IMR-90 (cell line): ENCODE measurements at regions not wholly inside any gene's neighbourhood (a gene's known extent, or its start where the extent isn't known, plus 50 kb on each side); places are given as distances from the start of the nearest gene placed in this dataset.
"Not testable (repeated sequence)": the region's sequence is repeated elsewhere in the genome, so short reads cannot be mapped to it uniquely, and the experiment has no call there.

Experiments used
- ATAC-seq: fragments of 200-7000 bp; cut with Tn5 transposase; 2 replicates; pipeline ENCODE4 v1.9.1; 2020; ENCODE audit warnings: low read depth, mild to moderate bottlenecking, moderate library complexity
- BruUV-seq: library from RNA; stranded (reverse); fragments of 400-500 nt; replicated peaks from 2 replicates; lab custom pipeline; 2021; lab: Mats Ljungman, UMichigan
- CTCF ChIA-PET: fragments of 300-600 bp; formaldehyde crosslinking; extraction: SDS; loops from one replicate; lab custom pipeline; 2021; ENCODE audit warnings: antibody characterized with exemption; lab: Yijun Ruan, JAX
- POLR2A ChIA-PET: fragments of 300-600 bp; sonication (Branson Sonifier 250); formaldehyde crosslinking; loops from one replicate; lab custom pipeline; 2022; ENCODE audit warnings: antibody characterized with exemption; ENCODE audit not compliant: unreplicated experiment; lab: Charles Lee
- DNase-seq: peaks from one replicate; pipeline ENCODE4 v3.0.0; 2013
- H2AFZ ChIP-seq: replicated peaks from 2 replicates; pipeline ENCODE3; 2013; ENCODE audit warnings: low read length, mild to moderate bottlenecking; ENCODE audit not compliant: poor library complexity
- H2AK5ac ChIP-seq: 2 replicates; pipeline ENCODE4 v1.6.1; 2013; ENCODE audit warnings: low read depth, low read length, inconsistent platforms
- H2AK9ac ChIP-seq: replicated peaks from 2 replicates; pipeline ENCODE3; 2013; ENCODE audit warnings: mild to moderate bottlenecking, low read depth, low read length, moderate library complexity; ENCODE audit not compliant: poor library complexity
- H2BK120ac ChIP-seq: 2 replicates; pipeline ENCODE4 v1.6.1; 2013; ENCODE audit warnings: low read depth, low read length, inconsistent platforms
- H2BK15ac ChIP-seq: 3 replicates; pipeline ENCODE4 v1.6.1; 2013; ENCODE audit warnings: low read depth, low read length, inconsistent platforms
- H2BK20ac ChIP-seq: 2 replicates; pipeline ENCODE4 v1.6.1; 2013; ENCODE audit warnings: low read depth, mild to moderate bottlenecking, inconsistent platforms, low read length, moderate library complexity
- H2BK5ac ChIP-seq: 2 replicates; pipeline ENCODE4 v1.6.1; 2013; ENCODE audit warnings: mild to moderate bottlenecking, low read depth, low read length, inconsistent platforms; ENCODE audit not compliant: poor library complexity, severe bottlenecking
- H3K14ac ChIP-seq: replicated peaks from 2 replicates; pipeline ENCODE4 v1.6.1; 2013; ENCODE audit warnings: low read depth, low read length, inconsistent platforms
- H3K18ac ChIP-seq: 2 replicates; pipeline ENCODE4 v1.6.1; 2013; ENCODE audit warnings: low read depth, low read length, control low read depth
- H3K23ac ChIP-seq: 2 replicates; pipeline ENCODE4 v1.6.1; 2013; ENCODE audit warnings: low read depth, low read length, inconsistent platforms
- H3K27ac ChIP-seq: 2 replicates; pipeline ENCODE4 v1.5.1; 2013; ENCODE audit warnings: mild to moderate bottlenecking, control low read depth, low read length; ENCODE audit not compliant: insufficient read depth
- H3K27me3 ChIP-seq: 2 replicates; pipeline ENCODE4 v1.6.1; 2013; ENCODE audit warnings: low read length; ENCODE audit not compliant: control insufficient read depth, insufficient read depth
- H3K36me3 ChIP-seq: 2 replicates; pipeline ENCODE4 v1.6.1; 2013; ENCODE audit warnings: low read length, mixed read lengths; ENCODE audit not compliant: control insufficient read depth, insufficient read depth
- H3K4ac ChIP-seq: 2 replicates; pipeline ENCODE4 v1.6.1; 2013; ENCODE audit warnings: low read depth, low read length, inconsistent platforms
- H3K4me1 ChIP-seq: 2 replicates; pipeline ENCODE4 v1.6.1; 2013; ENCODE audit warnings: low read length, mixed read lengths; ENCODE audit not compliant: control insufficient read depth, insufficient read depth
- H3K4me2 ChIP-seq: 2 replicates; pipeline ENCODE4 v1.6.1; 2013; ENCODE audit warnings: low read depth, mild to moderate bottlenecking, control low read depth, low read length, moderate library complexity
- H3K4me3 ChIP-seq: 2 replicates; pipeline ENCODE4 v1.5.1; 2013; ENCODE audit warnings: low read depth, mild to moderate bottlenecking, control low read depth, low read length, moderate library complexity; ENCODE audit not compliant: insufficient read depth
- H3K56ac ChIP-seq: 2 replicates; pipeline ENCODE4 v1.6.1; 2013; ENCODE audit warnings: low read length, inconsistent platforms; ENCODE audit not compliant: insufficient read depth; ENCODE audit errors: extremely low read depth
- H3K79me1 ChIP-seq, 2 experiments: 2 replicates each; pipeline ENCODE4 v1.6.1; 2013; ENCODE audit warnings: low read length in 2 of 2, inconsistent platforms in 1 of 2, low read depth in 1 of 2
- H3K9ac ChIP-seq: 2 replicates; pipeline ENCODE4 v1.6.1; 2013; ENCODE audit warnings: low read depth, low read length, control low read depth
- H3K9me1 ChIP-seq: 2 replicates; pipeline ENCODE4 v1.6.1; 2013; ENCODE audit warnings: low read length, inconsistent platforms; ENCODE audit not compliant: insufficient read depth
- H3K9me3 ChIP-seq: 2 replicates; pipeline ENCODE4 v1.6.1; 2013; ENCODE audit warnings: low read length; ENCODE audit not compliant: control insufficient read depth, insufficient read depth
- H4K20me1 ChIP-seq: 2 replicates; pipeline ENCODE4 v1.6.1; 2013; ENCODE audit warnings: low read length, inconsistent platforms; ENCODE audit not compliant: insufficient read depth
- H4K5ac ChIP-seq: 2 replicates; pipeline ENCODE4 v1.6.1; 2013; ENCODE audit warnings: mild to moderate bottlenecking, low read depth, low read length, control low read depth
- H4K8ac ChIP-seq, 2 experiments: 2 replicates each; pipeline ENCODE4 v1.6.1; 2013; ENCODE audit warnings: low read depth in 2 of 2, low read length in 2 of 2, control low read depth in 1 of 2, inconsistent platforms in 1 of 2
- H4K91ac ChIP-seq: 2 replicates; pipeline ENCODE4 v1.6.1; 2013; ENCODE audit warnings: low read depth, low read length, inconsistent platforms; ENCODE audit not compliant: insufficient read depth
- CEBPB ChIP-seq: IDR thresholded peaks from 2 replicates; pipeline ENCODE4 v1.6.1; 2012; ENCODE audit warnings: low read depth, low read length, improper control_type of control experiment
- MAFK ChIP-seq: IDR thresholded peaks from 2 replicates; pipeline ENCODE4 v1.6.1; 2012; ENCODE audit warnings: low read depth, low read length, improper control_type of control experiment
- MXI1 ChIP-seq: IDR thresholded peaks from 2 replicates; pipeline ENCODE4 v1.6.1; 2012; ENCODE audit warnings: low read depth, mild to moderate bottlenecking, low read length, moderate library complexity, borderline replicate concordance
- NFE2L2 ChIP-seq: fragments of 150-350 bp; IDR thresholded peaks from 2 replicates; pipeline ENCODE4 v1.6.1; 2016; ENCODE audit warnings: low read depth, mild to moderate bottlenecking, low read length
- WGBS, 2 experiments: methylation state at CpG; one replicate each; pipeline versions ENCODE4 v1.1.5 to v1.1.7; 2013; ENCODE audit warnings: missing lambda C conversion rate in 2 of 2; ENCODE audit not compliant: insufficient read length in 1 of 2; ENCODE audit errors: extremely low coverage in 2 of 2; 5-methylcytosine and 5-hydroxymethylcytosine counted together
- dilution Hi-C: fragments of 300-500 bp; cut with HindIII; formaldehyde crosslinking; loops from one replicate; pipeline ENCODE4 v1.14.3; 2018; ENCODE audit warnings: low sequenced_read_pairs; ENCODE audit not compliant: unreplicated experiment
- in situ Hi-C: fragments of 300-500 bp; cut with MboI; formaldehyde crosslinking; loops from 3 replicates; pipeline ENCODE4 v1.14.3; 2019; ENCODE audit warnings: low sequenced_read_pairs, inconsistent platforms, mixed read lengths
- intact Hi-C: fragments of 100-400 bp; cut with micrococcal nuclease; formaldehyde crosslinking; loops from 2 replicates; pipeline ENCODE4 v1.10.0; 2022

DNA sequence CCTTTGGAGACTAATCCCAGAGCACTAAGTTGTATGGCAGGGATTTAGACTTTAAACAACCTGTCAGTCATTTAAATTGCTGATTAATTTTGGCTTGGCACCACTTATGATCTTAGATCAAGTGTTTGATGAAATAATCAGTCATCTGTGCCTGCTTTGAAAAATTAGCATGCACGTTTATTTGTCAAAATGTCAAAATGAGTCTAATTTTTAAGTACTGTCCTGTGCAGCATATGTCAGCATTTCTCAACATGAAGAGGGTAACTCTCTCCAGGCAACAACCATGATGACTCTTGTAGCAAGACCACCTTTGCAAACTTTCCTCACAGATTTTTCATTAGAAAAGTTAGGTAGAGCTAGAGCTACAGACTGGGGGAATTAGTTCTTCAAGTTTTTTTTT is 155.7 kb upstream of the GJE1 start:
- Histone ChIP-seq H3K14ac (no peak overlapping the region), H3K9me1 (no peaks in the 10 kb centered on the region), H2BK120ac (no peak overlapping the region), H3K56ac (no peak overlapping the region), H4K20me1 (no peaks in the 10 kb centered on the region), H2AK5ac (no peak overlapping the region), H4K91ac (no peak overlapping the region), H2BK15ac (no peak overlapping the region), H3K36me3 (no peaks in the 10 kb centered on the region), H3K79me1 (no peaks in the 10 kb centered on the region), H3K27ac (no peak overlapping the region), H2AFZ (no peak overlapping the region), H3K4me1 (no peaks in the 10 kb centered on the region), H3K18ac (no peak overlapping the region), H3K4me2 (no peak overlapping the region), H3K4ac (no peak overlapping the region), H3K9me3 (no peaks in the 10 kb centered on the region), H4K8ac (no peak overlapping the region), H2BK20ac (no peak overlapping the region), H2AK9ac (no peak overlapping the region), H3K9ac (no peak overlapping the region), H2BK5ac (no peak overlapping the region), H3K23ac (no peak overlapping the region), H3K27me3 (no peaks in the 10 kb centered on the region), H3K4me3 (no peak overlapping the region), H4K5ac (no peak overlapping the region)
- no peak for TF ChIP-seq MAFK
- no peak for TF ChIP-seq MXI1
- no peak for TF ChIP-seq CEBPB
- no peak for TF ChIP-seq NFE2L2
- no CpG with 5 or more reads among the region's 1 CpG for WGBS, 2 experiments
- ATAC-seq, result no peak
- ChIA-PET CTCF (interaction anchor here (0.6 kb wide), 1 partner anchor 213 kb away, joined by 4 read pairs; no protein-coding TSS in a partner anchor), POLR2A (no interaction called here)
- BruUV-seq, result no TSS peak
- no peak for DNase-seq
- dilution Hi-C loops (no loop called here), in situ Hi-C loops (no loop called here), intact Hi-C loops (no loop called here)

DNA sequence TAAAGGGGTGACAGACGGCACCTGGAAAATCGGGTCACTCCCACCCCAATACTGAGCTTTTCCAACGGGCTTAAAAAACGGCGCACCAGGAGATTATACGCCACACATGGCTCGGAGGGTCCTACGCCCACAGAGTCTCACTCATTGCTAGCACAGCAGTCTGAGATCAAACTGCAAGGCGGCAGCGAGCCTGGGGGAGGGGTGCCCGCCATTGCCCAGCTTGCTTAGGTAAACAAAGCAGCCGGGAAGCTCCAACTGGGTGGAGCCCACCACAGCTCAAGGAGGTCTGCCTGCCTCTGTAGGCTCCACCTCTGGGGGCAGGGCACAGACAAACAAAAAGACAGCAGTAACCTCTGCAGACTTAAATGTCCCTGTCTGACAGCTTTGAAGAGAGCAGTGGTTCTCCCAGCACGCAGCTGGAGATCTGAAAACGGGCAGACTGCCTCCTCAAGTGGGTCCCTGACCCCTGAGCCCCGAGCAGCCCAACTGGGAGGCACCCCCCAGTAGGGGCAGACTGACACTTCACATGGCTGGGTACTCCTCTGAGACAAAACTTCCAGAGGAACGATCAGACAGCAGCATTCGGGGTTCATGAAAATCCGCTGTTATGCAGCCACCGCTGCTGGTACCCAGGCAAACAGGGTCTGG is 162.8 kb upstream of the GJE1 start:
- not testable (repeated sequence) for BruUV-seq
- CTCF ChIA-PET, result interaction anchor here (1.2 kb wide), 1 partner anchor 20 kb away, joined by 4 read pairs; no protein-coding TSS in a partner anchor

More for the DNA sequence above, 162.8 kb upstream of the GJE1 start:
- H4K8ac ChIP-seq, in situ Hi-C loops, H2BK5ac ChIP-seq, H2AK9ac ChIP-seq, H3K36me3 ChIP-seq, H3K4me3 ChIP-seq, H3K56ac ChIP-seq, H2AFZ ChIP-seq, H3K27ac ChIP-seq, H3K4me1 ChIP-seq, H3K18ac ChIP-seq, H3K9me1 ChIP-seq, H3K4me2 ChIP-seq, ATAC-seq, DNase-seq, H4K91ac ChIP-seq, H3K9me3 ChIP-seq, H4K5ac ChIP-seq, dilution Hi-C loops, H3K79me1 ChIP-seq, H2BK15ac ChIP-seq, H2AK5ac ChIP-seq, H2BK20ac ChIP-seq, H3K27me3 ChIP-seq, H3K14ac ChIP-seq, H3K9ac ChIP-seq, H4K20me1 ChIP-seq, POLR2A ChIA-PET, H2BK120ac ChIP-seq, H3K4ac ChIP-seq, intact Hi-C loops, H3K23ac ChIP-seq: not testable (repeated sequence)
- WGBS, 2 experiments, result 80% methylated on average over 1 of the region's 19 CpGs; no CpG with 5 or more reads in 1 of the 2 experiments
